Activated CD4-positive, alpha-beta T cell treated with anti-CD3 and anti-CD28 coated beads, Interleukin-2, amount 10 ng/mL, durations not matched to agents 24 days and 14 days (primary cell): ENCODE measurements at regions not wholly inside any gene's neighbourhood (a gene's known extent, or its start where the extent isn't known, plus 50 kb on each side); places are given as distances from the start of the nearest gene placed in this dataset.

Experiments
- DNase-seq: peaks from one replicate; pipeline ENCODE4 v3.0.0; 2022
- H3K27ac Mint-ChIP-seq: one replicate; pipeline ENCODE4 v1.8.0; 2022; ENCODE audit warnings: mild to moderate bottlenecking, mixed read lengths
- H3K27me3 Mint-ChIP-seq: one replicate; pipeline ENCODE4 v1.8.0; 2022; ENCODE audit warnings: mixed read lengths
- H3K36me3 Mint-ChIP-seq: one replicate; pipeline ENCODE4 v1.8.0; 2022; ENCODE audit warnings: low read depth, mild to moderate bottlenecking, mixed read lengths
- H3K4me1 Mint-ChIP-seq: one replicate; pipeline ENCODE4 v1.8.0; 2021; ENCODE audit warnings: mixed read lengths
- H3K4me3 Mint-ChIP-seq: one replicate; pipeline ENCODE4 v1.8.0; 2022; ENCODE audit warnings: mild to moderate bottlenecking, moderate library complexity, mixed read lengths
- H3K9me3 Mint-ChIP-seq: one replicate; pipeline ENCODE4 v1.8.0; 2021; ENCODE audit warnings: mixed read lengths
- intact Hi-C: fragments of 100-400 bp; cut with micrococcal nuclease; formaldehyde crosslinking; loops from one replicate; pipeline ENCODE4 v1.15.1; 2023

DNA sequence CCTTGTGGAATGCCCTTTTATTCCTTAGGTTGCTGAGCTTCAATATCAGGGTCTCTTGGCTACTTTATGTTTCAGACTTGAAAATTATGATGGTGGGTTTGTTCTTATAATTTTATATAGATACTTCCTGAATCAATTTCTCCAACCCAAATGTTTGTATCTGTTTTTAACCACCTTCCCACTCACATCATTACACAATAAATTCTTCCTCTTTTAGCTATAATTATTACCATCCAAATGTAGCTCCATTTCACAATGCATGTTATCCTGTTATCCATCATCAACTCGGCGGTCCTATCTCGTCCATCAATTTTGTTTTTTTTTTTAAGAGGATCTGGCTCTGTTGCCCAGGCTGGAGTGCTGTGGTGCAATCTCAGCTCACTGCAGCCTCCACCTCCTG, 357.6 kb upstream of the ZP4 start:
- intact Hi-C loops: no loop called here
- no peaks in the 10 kb centered on the region for H3K36me3 Mint-ChIP-seq
- DNase-seq: no peak
- H3K9me3 Mint-ChIP-seq: no peaks in the 10 kb centered on the region
- no peaks in the 10 kb centered on the region for H3K4me1 Mint-ChIP-seq
- no peak overlapping the region for H3K27ac Mint-ChIP-seq
- no peaks in the 10 kb centered on the region for H3K27me3 Mint-ChIP-seq
- H3K4me3 Mint-ChIP-seq: no peak overlapping the region

DNA sequence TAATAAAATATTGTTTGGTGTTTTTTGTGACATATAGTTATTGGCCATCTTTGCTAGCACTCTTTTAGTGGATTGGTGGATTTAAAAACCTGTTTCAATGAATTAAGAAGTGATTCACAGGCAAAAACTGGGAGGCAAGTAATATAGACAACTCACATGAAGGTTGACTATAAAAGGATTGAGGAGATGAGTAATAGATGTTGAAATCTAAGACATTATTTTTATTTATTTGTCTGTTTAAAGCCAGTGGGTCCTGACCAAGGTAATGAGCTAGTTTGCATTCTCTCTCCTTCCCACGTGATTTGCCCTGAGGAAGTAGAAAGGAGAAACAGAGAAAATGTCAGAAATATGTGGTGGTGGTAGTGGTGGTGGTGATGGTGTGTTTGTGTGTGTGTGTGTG, 351.5 kb upstream of the ZP4 start:
- Mint-ChIP-seq H3K4me3 (no peak overlapping the region), H3K9me3 (no peaks in the 10 kb centered on the region)
- intact Hi-C loops: no loop called here

DNA sequence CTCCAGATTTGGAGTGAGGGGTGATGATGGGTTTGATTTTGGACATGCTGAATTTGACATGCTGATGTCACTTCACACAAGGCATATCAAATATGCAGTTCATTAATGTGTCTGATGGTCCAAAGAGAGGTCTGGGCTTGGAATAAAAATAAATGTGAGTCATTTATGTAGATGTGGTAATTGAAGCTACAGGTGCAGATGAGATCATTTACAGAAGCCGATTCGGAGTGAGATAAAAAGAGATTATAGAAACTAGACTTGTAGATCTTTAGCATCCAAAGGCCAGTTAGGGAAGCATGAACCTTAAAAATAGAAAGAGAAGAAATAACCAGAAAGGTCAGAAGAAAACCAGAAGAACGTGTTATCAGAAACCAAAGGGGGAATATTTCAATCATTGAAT, 350.9 kb upstream of the ZP4 start:
- Mint-ChIP-seq H3K9me3 (no peaks in the 10 kb centered on the region), H3K27ac (no peak overlapping the region), H3K36me3 (no peaks in the 10 kb centered on the region), H3K4me1 (no peaks in the 10 kb centered on the region), H3K27me3 (no peaks in the 10 kb centered on the region), H3K4me3 (no peak overlapping the region)
- intact Hi-C loops: no loop called here
- no peak for DNase-seq

More for the DNA sequence above, 351.5 kb upstream of the ZP4 start:
- DNase-seq: no peak
- Mint-ChIP-seq H3K27ac (no peak overlapping the region), H3K36me3 (no peaks in the 10 kb centered on the region), H3K27me3 (no peaks in the 10 kb centered on the region), H3K4me1 (no peaks in the 10 kb centered on the region)

DNA sequence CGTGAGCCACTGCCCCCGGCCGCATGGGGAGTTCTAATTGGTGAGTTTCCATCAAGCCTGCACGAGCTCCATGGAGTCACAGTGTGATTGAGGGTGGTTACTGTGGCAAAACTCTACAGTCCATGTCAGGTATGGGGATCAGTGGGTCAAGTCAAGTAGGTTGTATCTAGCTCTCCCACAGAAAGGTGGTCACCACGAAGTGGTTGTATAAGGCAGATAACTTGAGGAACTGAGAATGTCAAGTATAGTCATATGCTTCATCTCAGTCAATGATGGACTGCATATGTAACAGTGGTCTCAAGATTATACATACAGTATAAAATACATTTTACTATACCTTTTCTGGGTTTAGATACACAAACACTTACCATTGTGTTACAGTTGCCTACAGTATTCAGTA, 348.6 kb upstream of the ZP4 start:
- H3K9me3 Mint-ChIP-seq: no peaks in the 10 kb centered on the region
- no peaks in the 10 kb centered on the region for H3K4me1 Mint-ChIP-seq
- no peak overlapping the region for H3K4me3 Mint-ChIP-seq
- H3K27me3 Mint-ChIP-seq: no peaks in the 10 kb centered on the region
- intact Hi-C loops: no loop called here
- no peak overlapping the region for H3K27ac Mint-ChIP-seq
- no peak for DNase-seq
- H3K36me3 Mint-ChIP-seq: no peaks in the 10 kb centered on the region

DNA sequence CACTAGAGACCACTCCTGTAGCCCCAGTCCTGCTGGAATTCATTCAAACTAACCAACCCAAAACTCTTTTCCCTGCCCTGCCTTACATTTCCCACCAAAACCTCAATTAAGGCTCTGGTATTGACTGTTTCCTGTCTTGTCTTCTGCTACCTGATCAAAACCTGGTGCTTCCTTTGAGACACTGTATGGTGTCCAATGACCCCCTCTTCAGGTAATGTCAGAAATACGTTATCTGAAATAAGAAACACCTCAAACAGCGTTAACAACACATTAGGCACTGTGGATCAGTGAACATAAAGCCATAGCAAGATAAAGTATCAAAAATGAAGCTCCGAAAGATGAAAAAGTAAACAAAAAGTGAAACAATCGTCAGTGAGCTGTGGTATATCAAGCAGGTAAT, 343.2 kb upstream of the ZP4 start:
- Mint-ChIP-seq H3K27me3 (no peaks in the 10 kb centered on the region), H3K4me1 (no peaks in the 10 kb centered on the region), H3K9me3 (no peaks in the 10 kb centered on the region), H3K27ac (no peak overlapping the region), H3K4me3 (no peak overlapping the region), H3K36me3 (no peaks in the 10 kb centered on the region)
- DNase-seq: no peak
- intact Hi-C loops: no loop called here

DNA sequence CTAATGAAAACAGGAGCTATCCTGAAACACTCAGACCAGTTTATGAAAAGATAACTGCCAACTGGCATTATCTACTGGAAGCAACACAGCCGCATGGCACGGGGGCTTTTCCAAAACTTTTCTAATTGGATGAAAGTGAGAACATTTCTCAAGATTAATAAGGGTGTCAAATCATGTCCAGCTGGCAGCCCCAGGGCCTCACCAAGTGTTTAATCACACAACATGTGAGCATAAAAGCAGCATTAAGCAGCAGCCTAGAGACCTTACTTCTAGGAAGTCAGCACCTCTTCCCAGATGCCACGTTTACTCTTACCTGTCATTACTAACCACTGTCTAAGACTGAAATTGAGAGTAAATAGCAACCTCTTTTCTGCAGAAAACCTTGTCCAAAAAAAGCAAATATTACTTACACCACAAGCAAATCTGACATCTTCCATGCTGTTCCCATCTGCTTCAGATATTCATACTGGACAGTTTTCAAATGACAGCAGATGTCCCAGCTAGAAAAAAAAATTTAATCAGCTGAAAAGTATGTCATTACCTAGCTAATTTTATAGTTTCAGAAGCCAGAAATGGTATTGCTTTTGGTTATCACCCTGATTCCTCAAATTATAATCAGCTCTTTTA, 341.5 kb upstream of the ZP4 start:
- Mint-ChIP-seq H3K27ac (no peak overlapping the region), H3K27me3 (no peaks in the 10 kb centered on the region), H3K36me3 (no peaks in the 10 kb centered on the region), H3K4me1 (no peaks in the 10 kb centered on the region), H3K9me3 (no peaks in the 10 kb centered on the region), H3K4me3 (no peak overlapping the region)
- no peak for DNase-seq
- intact Hi-C loops: no loop called here

DNA sequence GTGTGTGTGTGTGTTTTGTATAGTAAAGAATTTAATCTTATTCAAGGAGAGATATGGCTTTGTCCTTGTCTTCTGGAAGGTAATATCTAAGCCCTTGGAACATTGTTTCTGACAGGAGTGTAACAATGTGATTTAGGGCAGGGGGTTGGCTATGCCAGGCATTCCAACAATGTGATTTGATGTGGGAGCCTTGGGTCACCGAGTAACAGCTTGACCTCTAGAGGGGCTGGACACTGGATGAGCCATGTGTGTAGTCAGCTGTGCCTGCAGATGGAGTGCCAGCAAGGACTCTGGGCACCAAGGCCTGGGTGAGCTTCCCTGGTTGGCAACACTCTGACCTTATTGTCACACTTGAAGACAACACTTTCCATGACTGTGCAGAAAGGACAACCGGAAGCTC, 336.1 kb upstream of the ZP4 start:
- Mint-ChIP-seq H3K4me1 (no peaks in the 10 kb centered on the region), H3K36me3 (no peaks in the 10 kb centered on the region), H3K9me3 (no peaks in the 10 kb centered on the region), H3K27me3 (no peaks in the 10 kb centered on the region), H3K4me3 (no peak overlapping the region), H3K27ac (no peak overlapping the region)
- intact Hi-C loops: no loop called here
- DNase-seq: no peak

DNA sequence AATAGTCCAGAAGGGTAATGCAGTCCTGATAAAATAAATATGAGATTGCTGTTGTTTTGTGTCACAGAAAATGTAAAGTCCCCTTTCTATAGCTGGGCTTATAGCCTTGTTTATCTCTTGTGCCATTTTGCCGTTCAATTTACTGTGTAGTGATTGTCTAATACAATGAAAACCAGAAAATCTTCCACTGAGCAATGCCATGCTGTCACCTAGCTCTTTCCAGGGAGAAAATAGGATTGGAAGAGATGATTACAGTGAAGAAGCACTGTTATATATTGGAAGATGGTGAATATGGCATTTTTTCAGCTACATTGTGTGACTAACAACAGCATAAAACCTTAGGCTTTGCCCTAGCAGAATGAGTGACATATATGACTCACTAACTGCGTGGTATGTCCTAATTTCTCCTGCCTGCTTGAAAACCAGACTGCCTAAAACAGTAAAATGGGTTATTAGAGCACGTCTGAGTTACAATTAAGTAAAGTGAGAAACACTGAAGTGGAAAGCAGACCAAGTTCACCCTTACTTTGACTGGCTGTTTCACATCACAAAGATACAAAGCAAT, 332.4 kb upstream of the ZP4 start:
- intact Hi-C loops: no loop called here
- no peak for DNase-seq
- Mint-ChIP-seq H3K4me1 (no peaks in the 10 kb centered on the region), H3K27ac (no peak overlapping the region), H3K36me3 (no peaks in the 10 kb centered on the region), H3K4me3 (no peak overlapping the region), H3K9me3 (no peaks in the 10 kb centered on the region), H3K27me3 (no peaks in the 10 kb centered on the region)

DNA sequence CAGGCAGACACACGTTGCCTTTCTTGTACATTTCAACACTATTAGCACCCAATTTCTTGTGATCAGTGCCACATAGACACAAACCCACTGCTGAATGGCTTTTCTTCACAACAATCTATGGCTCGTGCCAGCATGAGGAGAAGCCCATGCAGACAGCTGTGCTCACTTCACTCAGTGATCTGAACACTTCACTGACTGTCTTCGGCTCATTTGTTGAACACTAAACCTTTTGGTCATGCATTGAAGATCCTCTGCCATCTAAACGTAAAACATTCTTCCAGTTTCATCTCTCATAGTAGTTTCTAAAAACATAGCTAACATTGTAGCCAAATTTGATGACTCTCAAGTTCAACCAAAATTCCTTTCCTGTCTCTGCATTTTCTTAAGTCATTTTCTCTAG, 331.0 kb upstream of the ZP4 start:
- Mint-ChIP-seq H3K27me3 (no peaks in the 10 kb centered on the region), H3K9me3 (no peaks in the 10 kb centered on the region), H3K36me3 (no peaks in the 10 kb centered on the region), H3K27ac (no peak overlapping the region), H3K4me3 (no peak overlapping the region), H3K4me1 (no peaks in the 10 kb centered on the region)
- no peak for DNase-seq
- intact Hi-C loops: no loop called here

DNA sequence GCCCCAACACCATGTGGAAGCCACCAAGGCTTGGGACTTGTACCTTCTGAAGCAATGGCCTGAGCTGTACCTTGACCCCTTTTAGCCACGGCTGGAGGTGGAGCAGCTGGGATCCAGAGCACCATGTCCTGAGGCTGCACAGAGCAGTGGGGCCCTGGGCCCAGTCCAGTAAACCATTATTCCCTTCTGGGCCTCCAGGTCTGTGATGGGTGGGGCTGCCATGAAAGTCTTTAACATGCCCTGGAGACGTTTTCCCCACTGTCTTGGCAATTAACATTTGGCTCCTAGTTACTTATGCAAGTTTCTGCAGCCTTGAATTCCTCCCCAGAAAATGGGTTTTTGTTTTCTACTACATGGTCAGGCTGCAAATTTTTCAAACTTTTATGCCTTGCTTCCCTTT, 323.7 kb upstream of the ZP4 start:
- intact Hi-C loops: no loop called here
- no peaks in the 10 kb centered on the region for H3K4me1 Mint-ChIP-seq

DNA sequence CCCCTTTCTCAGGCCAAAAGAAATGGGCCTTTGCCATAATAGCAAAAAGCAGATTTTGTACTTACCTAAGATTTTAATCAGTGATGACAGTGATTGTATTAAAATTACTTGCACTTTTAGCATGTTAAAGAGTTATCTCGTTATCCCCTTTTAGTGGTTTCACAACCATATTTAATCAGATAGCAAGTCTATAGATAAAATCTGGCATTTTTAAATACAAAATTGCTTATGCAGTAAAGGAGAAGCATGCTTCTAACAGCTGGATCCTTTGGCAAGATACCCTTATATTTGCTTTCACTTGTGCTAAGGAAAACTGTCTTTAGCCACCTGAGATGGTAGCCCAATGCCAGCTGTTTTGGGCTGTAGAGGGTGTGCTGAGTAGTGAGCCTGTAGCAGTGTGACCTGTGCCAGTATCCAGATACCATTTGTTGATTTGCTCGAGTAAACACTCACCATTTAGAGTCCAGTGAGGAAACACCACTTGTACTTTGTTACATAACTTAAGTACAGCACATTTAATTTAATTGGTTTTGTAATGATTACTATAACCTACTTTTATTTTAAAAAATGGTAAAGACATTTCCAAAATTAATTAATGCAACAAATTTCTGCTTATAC, 314.4 kb upstream of the ZP4 start:
- Mint-ChIP-seq H3K4me1 (no peaks in the 10 kb centered on the region), H3K27ac (no peak overlapping the region), H3K36me3 (no peaks in the 10 kb centered on the region), H3K27me3 (no peaks in the 10 kb centered on the region), H3K9me3 (peaks cover under 1% of the 10 kb centered on the region), H3K4me3 (no peak overlapping the region)
- DNase-seq: no peak
- intact Hi-C loops: no loop called here

More for the DNA sequence above, 323.7 kb upstream of the ZP4 start:
- Mint-ChIP-seq H3K27ac (no peak overlapping the region), H3K27me3 (no peaks in the 10 kb centered on the region), H3K36me3 (no peaks in the 10 kb centered on the region), H3K4me3 (no peak overlapping the region), H3K9me3 (peaks cover 3% of the 10 kb centered on the region)
- no peak for DNase-seq

DNA sequence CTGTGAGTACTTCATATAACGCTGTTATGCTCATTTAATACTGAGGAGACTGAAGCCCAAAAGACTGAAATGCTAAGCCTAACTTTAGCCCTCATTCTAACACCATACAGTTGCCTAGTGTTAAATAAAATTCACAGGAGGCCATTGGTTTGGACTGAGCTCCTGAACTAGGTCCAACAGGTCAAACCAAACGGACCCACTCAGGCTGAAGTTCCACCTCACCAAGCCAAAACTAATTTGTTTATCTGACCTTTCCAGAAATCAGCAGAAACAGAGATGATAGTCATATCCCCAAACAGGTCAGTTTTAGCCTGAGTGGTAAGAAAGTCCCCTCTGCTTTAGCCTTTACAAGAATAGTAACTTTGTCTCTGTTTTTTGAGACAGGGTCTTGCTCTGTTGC, 311.3 kb upstream of the ZP4 start:
- no peaks in the 10 kb centered on the region for H3K36me3 Mint-ChIP-seq
- no peaks in the 10 kb centered on the region for H3K9me3 Mint-ChIP-seq
- intact Hi-C loops: no loop called here
- H3K27me3 Mint-ChIP-seq: no peaks in the 10 kb centered on the region
- no peak overlapping the region for H3K4me3 Mint-ChIP-seq
- no peaks in the 10 kb centered on the region for H3K4me1 Mint-ChIP-seq
- H3K27ac Mint-ChIP-seq: no peak overlapping the region
- DNase-seq: no peak

DNA sequence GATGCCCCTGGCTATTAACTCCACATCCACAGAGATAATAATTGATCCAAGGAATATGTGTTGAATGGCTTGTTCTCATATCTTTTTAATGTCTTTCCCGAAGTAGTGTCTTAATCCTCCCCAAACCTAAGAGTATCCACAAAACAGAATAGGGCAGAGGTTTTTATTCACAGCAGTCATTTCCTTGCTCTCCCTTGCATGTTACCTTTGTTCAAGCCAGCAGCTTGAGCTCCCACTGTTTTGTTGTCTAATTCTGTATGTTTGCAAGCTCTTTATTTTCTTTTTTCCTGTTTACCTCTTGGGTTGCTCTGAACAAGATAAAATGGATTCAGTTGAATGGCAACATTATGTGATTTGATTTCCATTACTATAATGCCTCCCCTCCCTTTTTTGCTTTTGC, 308.6 kb upstream of the ZP4 start:
- H3K27me3 Mint-ChIP-seq: no peaks in the 10 kb centered on the region
- intact Hi-C loops: no loop called here
- H3K4me3 Mint-ChIP-seq: no peak overlapping the region
- no peak overlapping the region for H3K27ac Mint-ChIP-seq
- no peaks in the 10 kb centered on the region for H3K36me3 Mint-ChIP-seq
- no peaks in the 10 kb centered on the region for H3K9me3 Mint-ChIP-seq
- no peak for DNase-seq
- H3K4me1 Mint-ChIP-seq: no peaks in the 10 kb centered on the region

DNA sequence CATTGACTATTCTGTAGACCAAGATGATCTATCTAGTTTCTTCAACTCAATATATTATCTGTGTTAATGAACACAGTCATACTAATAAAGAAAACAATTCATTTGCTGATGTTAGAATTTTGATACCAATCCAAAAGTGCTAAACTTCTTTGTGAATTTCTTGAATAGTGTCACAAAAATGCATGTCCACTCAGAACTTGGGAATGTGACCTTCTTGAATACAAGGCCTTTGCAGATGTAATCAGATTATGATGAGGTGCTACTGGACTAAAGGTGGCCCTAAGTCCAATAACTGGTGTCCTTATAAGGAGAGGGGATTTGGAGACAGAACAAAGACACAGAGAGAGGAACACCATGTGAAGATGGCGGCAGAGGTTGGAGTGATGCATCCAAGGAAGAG, 305.8 kb upstream of the ZP4 start:
- Mint-ChIP-seq H3K9me3 (no peaks in the 10 kb centered on the region), H3K36me3 (no peaks in the 10 kb centered on the region), H3K27ac (no peak overlapping the region), H3K4me1 (no peaks in the 10 kb centered on the region), H3K4me3 (no peak overlapping the region), H3K27me3 (no peaks in the 10 kb centered on the region)
- DNase-seq: no peak
- intact Hi-C loops: no loop called here

DNA sequence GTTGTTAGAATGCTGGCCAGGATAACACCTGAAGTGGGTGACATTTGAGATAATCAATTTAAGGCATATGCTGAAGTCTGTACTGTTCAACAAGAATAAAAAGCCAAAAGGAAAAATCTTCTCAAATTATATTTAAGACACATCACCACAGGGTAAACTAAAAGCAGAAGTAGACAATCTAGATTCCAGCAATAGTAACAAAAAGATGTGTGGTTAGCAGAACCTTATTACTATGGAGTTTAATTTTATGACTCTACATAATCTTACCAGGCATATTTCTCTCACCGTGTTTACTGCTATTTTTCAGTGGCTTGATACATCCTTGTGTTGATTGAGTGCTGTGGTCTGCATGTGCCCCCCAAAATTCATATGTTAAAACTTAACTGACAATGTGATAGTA, 300.4 kb upstream of the ZP4 start:
- DNase-seq: no peak
- no peaks in the 10 kb centered on the region for H3K27me3 Mint-ChIP-seq
- no peaks in the 10 kb centered on the region for H3K9me3 Mint-ChIP-seq
- no peaks in the 10 kb centered on the region for H3K36me3 Mint-ChIP-seq
- H3K27ac Mint-ChIP-seq: no peak overlapping the region
- H3K4me3 Mint-ChIP-seq: no peak overlapping the region
- no peaks in the 10 kb centered on the region for H3K4me1 Mint-ChIP-seq
- intact Hi-C loops: no loop called here
